Mesenchymal stem cell (in vitro differentiated cells and primary cell): ENCODE measurements at regions not wholly inside any gene's neighbourhood (a gene's known extent, or its start where the extent isn't known, plus 50 kb on each side); places are given as distances from the start of the nearest gene placed in this dataset.

Source experiments
- DNase-seq: peaks from one replicate; pipeline ENCODE4 v3.0.0-alpha.2; 2013
- H2AFZ ChIP-seq: one replicate; pipeline ENCODE4 v1.6.1; 2013; ENCODE audit warnings: low read depth, mild to moderate bottlenecking, control low read depth, inconsistent platforms, low read length, moderate library complexity
- H2AK5ac ChIP-seq: 2 replicates; pipeline ENCODE4 v1.6.1; 2013; ENCODE audit warnings: low read length, moderate library complexity, mild to moderate bottlenecking, inconsistent platforms; ENCODE audit not compliant: severe bottlenecking
- H2BK120ac ChIP-seq: one replicate; pipeline ENCODE4 v1.6.1; 2013; ENCODE audit warnings: low read depth, mild to moderate bottlenecking, inconsistent platforms, low read length, moderate library complexity
- H2BK12ac ChIP-seq, 2 experiments: one replicate each; pipeline ENCODE4 v1.6.1; 2013; ENCODE audit warnings: inconsistent platforms in 2 of 2, low read length in 2 of 2, mild to moderate bottlenecking in 2 of 2, moderate library complexity in 2 of 2, control low read depth in 1 of 2
- H2BK15ac ChIP-seq: one replicate; pipeline ENCODE4 v1.6.1; 2013; ENCODE audit warnings: mild to moderate bottlenecking, low read depth, inconsistent platforms; ENCODE audit not compliant: poor library complexity, severe bottlenecking
- H2BK5ac ChIP-seq: 2 replicates; pipeline ENCODE4 v1.6.1; 2013; ENCODE audit warnings: low read depth, mild to moderate bottlenecking, low read length, control low read depth, inconsistent platforms; ENCODE audit not compliant: poor library complexity, severe bottlenecking
- H3K14ac ChIP-seq, 2 experiments: one replicate each; pipeline ENCODE4 v1.6.1; 2013; ENCODE audit warnings: inconsistent platforms in 2 of 2, low read length in 2 of 2, control low read depth in 1 of 2, mild to moderate bottlenecking in 1 of 2, moderate library complexity in 1 of 2
- H3K18ac ChIP-seq, 2 experiments: one replicate each; pipeline ENCODE4 v1.6.1; 2013; ENCODE audit warnings: inconsistent platforms in 2 of 2, low read length in 2 of 2, control low read depth in 1 of 2, low read depth in 1 of 2, mild to moderate bottlenecking in 1 of 2
- H3K23ac ChIP-seq, 2 experiments: one replicate each; pipeline ENCODE4 v1.6.1; 2013; ENCODE audit warnings: inconsistent platforms in 2 of 2, low read length in 2 of 2, mild to moderate bottlenecking in 2 of 2, moderate library complexity in 2 of 2, control low read depth in 1 of 2
- H3K27ac ChIP-seq: 2 replicates; pipeline ENCODE4 v1.5.1; 2013; ENCODE audit warnings: mild to moderate bottlenecking, moderate library complexity, low read length, control low read depth, inconsistent platforms; ENCODE audit not compliant: poor library complexity, severe bottlenecking
- H3K27me3 ChIP-seq, 2 experiments: 2 replicates each; pipeline versions ENCODE4 v1.6.1 to v1.7.0; 2013; ENCODE audit warnings: low read length in 2 of 2, mild to moderate bottlenecking in 2 of 2, moderate library complexity in 2 of 2, control low read depth in 1 of 2, inconsistent platforms in 1 of 2; ENCODE audit not compliant: control insufficient read depth in 1 of 2, insufficient read depth in 1 of 2
- H3K36me3 ChIP-seq, 2 experiments: 2 replicates each; pipeline versions ENCODE4 v1.6.1 to v1.7.0; 2013; ENCODE audit warnings: low read length in 2 of 2, control low read depth in 1 of 2, inconsistent platforms in 1 of 2, low read depth in 1 of 2, mild to moderate bottlenecking in 1 of 2; ENCODE audit not compliant: insufficient read depth in 2 of 2, control insufficient read depth in 1 of 2
- H3K4ac ChIP-seq, 2 experiments: one replicate each; pipeline ENCODE4 v1.6.1; 2013; ENCODE audit warnings: inconsistent platforms in 2 of 2, low read length in 2 of 2, mild to moderate bottlenecking in 2 of 2, moderate library complexity in 2 of 2, control low read depth in 1 of 2, low read depth in 1 of 2
- H3K4me1 ChIP-seq: 2 replicates; pipeline ENCODE4 v1.6.1; 2013; ENCODE audit warnings: low read depth, low read length, control low read depth; ENCODE audit not compliant: control insufficient read depth, insufficient read depth
- H3K4me2 ChIP-seq: 2 replicates; pipeline ENCODE4 v1.6.1; 2013; ENCODE audit warnings: low read length, mild to moderate bottlenecking, inconsistent platforms; ENCODE audit not compliant: poor library complexity, severe bottlenecking
- H3K4me3 ChIP-seq, 2 experiments: 2 replicates each; pipeline versions ENCODE4 v1.5.1 to v1.7.0; 2013; ENCODE audit warnings: low read length in 2 of 2, mild to moderate bottlenecking in 2 of 2, control low read depth in 1 of 2, low read depth in 1 of 2; ENCODE audit not compliant: insufficient read depth in 1 of 2
- H3K79me1 ChIP-seq: replicated peaks from 2 replicates; pipeline ENCODE4 v1.6.1; 2013; ENCODE audit warnings: mild to moderate bottlenecking, control low read depth, low read length, inconsistent platforms; ENCODE audit not compliant: poor library complexity, severe bottlenecking
- H3K9ac ChIP-seq: 2 replicates; pipeline ENCODE4 v1.7.0; 2013; ENCODE audit warnings: mild to moderate bottlenecking, low read length, moderate library complexity
- H3K9me3 ChIP-seq: 2 replicates; pipeline ENCODE4 v1.7.0; 2013; ENCODE audit warnings: mild to moderate bottlenecking, low read length; ENCODE audit not compliant: control insufficient read depth
- H4K8ac ChIP-seq: one replicate; pipeline ENCODE4 v1.6.1; 2013; ENCODE audit warnings: inconsistent platforms, mild to moderate bottlenecking, low read length, moderate library complexity
- H4K91ac ChIP-seq: one replicate; pipeline ENCODE4 v1.6.1; 2013; ENCODE audit warnings: mild to moderate bottlenecking, low read length, inconsistent platforms
- WGBS: methylation state at CpG from one replicate; pipeline ENCODE4 v1.1.7; 2013; ENCODE audit warnings: mixed read lengths; 5-methylcytosine and 5-hydroxymethylcytosine counted together

DNA sequence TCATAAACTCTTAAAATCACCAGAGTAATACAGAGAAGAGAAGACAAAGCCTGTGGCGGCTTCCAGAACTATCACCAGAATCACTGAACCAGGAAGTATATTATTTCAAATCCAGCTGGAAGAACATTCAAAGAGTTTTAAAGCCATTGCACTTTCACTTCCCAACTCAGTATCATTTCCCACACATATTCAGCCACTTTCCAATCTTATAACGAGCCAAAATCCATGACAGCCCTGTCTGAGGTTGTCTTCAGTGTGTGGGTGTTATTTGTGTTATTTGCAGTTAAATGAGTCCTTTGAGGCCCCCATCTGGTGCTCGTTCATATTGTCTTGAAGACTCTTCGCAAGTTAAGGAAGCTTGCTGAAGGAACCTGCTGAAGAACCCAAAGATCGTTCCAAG lies 559.9 kb downstream of the TSN start:
- 69% methylated on average over 5 of the region's 5 CpGs for WGBS
- H2BK12ac ChIP-seq: no peak overlapping the region
- no peak overlapping the region for H4K8ac ChIP-seq
- H3K14ac ChIP-seq: no peak overlapping the region
- H3K36me3 ChIP-seq: no peaks in the 10 kb centered on the region
- H3K4ac ChIP-seq: no peak overlapping the region
- H3K9ac ChIP-seq: no peak overlapping the region
- no peak overlapping the region for H3K23ac ChIP-seq
- no peaks in the 10 kb centered on the region for H3K9me3 ChIP-seq
- no peak for DNase-seq
- H3K27ac ChIP-seq: no peak overlapping the region
- H3K18ac ChIP-seq: no peak overlapping the region
- H2BK120ac ChIP-seq: no peak overlapping the region
- no peak overlapping the region for H3K4me3 ChIP-seq
- no peak overlapping the region for H3K4me2 ChIP-seq
- no peak overlapping the region for H4K91ac ChIP-seq
- no peak overlapping the region for H2BK5ac ChIP-seq
- no peaks in the 10 kb centered on the region for H3K4me1 ChIP-seq
- no peaks in the 10 kb centered on the region for H3K79me1 ChIP-seq
- no peaks in the 10 kb centered on the region for H3K27me3 ChIP-seq
- no peak overlapping the region for H2AFZ ChIP-seq
- no peak overlapping the region for H2AK5ac ChIP-seq
- H2BK15ac ChIP-seq: no peak overlapping the region

DNA sequence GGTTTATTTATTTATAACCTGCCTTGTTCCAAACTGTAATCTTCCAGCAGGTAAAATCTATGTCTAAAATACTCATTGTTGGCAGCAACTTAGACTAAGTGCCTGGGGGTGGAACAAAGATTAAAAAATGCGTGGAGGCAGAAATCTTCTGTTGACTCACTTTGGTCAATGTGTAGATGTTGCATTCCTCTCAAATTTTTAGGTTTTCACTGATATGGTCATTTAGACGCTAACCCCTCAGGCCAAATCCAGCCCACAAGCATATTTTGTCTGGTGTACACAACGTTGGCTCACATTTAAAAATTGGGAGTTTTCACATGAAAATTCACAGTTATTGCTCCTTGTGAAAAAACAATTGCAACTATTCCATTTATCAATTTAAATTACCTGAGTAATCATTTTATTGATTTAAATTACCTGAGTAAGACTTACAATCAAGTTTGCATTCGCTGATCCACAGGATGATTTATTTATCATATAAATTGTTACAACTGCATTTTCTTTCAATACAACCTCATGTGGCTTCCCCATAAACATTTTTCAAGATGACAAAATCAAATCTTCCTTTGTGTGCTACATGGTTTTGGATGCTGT lies 564.2 kb downstream of the TSN start:
- H3K18ac ChIP-seq: no peak overlapping the region
- H3K4me3 ChIP-seq: no peak overlapping the region
- H3K79me1 ChIP-seq: no peaks in the 10 kb centered on the region
- H3K27me3 ChIP-seq: no peaks in the 10 kb centered on the region
- no peak overlapping the region for H3K23ac ChIP-seq
- no peaks in the 10 kb centered on the region for H3K4me1 ChIP-seq
- H3K14ac ChIP-seq: no peak overlapping the region
- H3K27ac ChIP-seq: no peak overlapping the region
- H3K4me2 ChIP-seq: no peak overlapping the region
- H2BK12ac ChIP-seq: no peak overlapping the region
- no peak overlapping the region for H4K8ac ChIP-seq
- no peaks in the 10 kb centered on the region for H3K36me3 ChIP-seq
- no peak overlapping the region for H3K9ac ChIP-seq
- no peaks in the 10 kb centered on the region for H3K9me3 ChIP-seq
- DNase-seq: no peak
- H3K4ac ChIP-seq: no peak overlapping the region
- H2AK5ac ChIP-seq: no peak overlapping the region
- WGBS: 81% methylated on average over 3 of the region's 4 CpGs
- no peak overlapping the region for H2BK120ac ChIP-seq
- H2BK15ac ChIP-seq: no peak overlapping the region
- no peak overlapping the region for H2BK5ac ChIP-seq
- no peak overlapping the region for H4K91ac ChIP-seq
- no peak overlapping the region for H2AFZ ChIP-seq

DNA sequence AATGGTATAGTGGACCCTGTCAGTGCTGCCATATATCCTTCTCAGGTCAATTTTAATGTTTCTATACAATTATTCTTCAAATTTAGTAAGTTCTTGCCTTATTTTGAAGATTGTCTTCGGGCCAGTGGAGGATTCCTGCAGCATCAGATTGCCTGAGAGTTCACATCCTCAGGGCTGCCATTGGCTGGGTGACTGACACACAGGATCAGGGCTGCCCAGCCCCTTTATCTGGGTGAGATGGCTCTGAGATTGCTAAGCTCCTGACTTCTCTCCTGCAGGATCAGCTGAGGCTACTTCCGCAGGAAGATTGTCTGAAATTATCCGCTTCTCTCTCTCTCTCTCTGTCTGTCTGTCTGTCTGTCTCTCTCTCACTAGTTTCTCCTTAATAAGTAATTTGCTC lies 567.4 kb downstream of the TSN start:
- Histone ChIP-seq H3K9ac (no peak overlapping the region), H2BK5ac (no peak overlapping the region), H3K14ac (no peak overlapping the region), H3K79me1 (no peaks in the 10 kb centered on the region), H3K27ac (no peak overlapping the region), H4K8ac (no peak overlapping the region), H3K27me3 (no peaks in the 10 kb centered on the region), H2BK120ac (no peak overlapping the region), H3K4me1 (no peaks in the 10 kb centered on the region), H3K4me2 (no peak overlapping the region), H2BK15ac (no peak overlapping the region), H3K36me3 (no peaks in the 10 kb centered on the region), H2AK5ac (no peak overlapping the region), H2BK12ac (no peak overlapping the region), H3K18ac (no peak overlapping the region), H3K23ac (no peak overlapping the region), H3K9me3 (no peaks in the 10 kb centered on the region), H2AFZ (no peak overlapping the region), H3K4me3 (no peak overlapping the region), H3K4ac (no peak overlapping the region), H4K91ac (no peak overlapping the region)
- DNase-seq: no peak
- 72% methylated on average over 3 of the region's 3 CpGs for WGBS

DNA sequence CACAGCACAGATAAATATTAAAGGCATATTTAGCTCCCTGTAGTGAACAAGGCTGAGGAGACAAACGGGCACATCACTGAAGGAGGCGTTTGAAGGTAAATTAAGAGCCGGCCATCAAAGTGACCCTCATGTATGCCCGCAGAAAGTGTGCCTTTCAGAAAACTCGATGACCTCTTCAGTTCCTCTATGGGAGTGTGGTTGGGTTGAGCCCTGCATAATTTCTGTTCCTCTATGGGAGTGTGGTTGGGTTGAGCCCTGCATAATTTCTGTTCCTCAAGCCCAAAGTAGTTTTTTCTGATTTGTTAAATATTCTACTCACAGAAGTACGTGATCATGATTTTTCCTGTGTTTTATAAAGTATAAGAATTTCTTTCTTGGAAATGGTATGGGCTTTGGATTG lies 568.5 kb downstream of the TSN start:
- Histone ChIP-seq H3K4me3 (no peak overlapping the region), H2BK12ac (no peak overlapping the region), H3K27me3 (no peaks in the 10 kb centered on the region), H2AK5ac (no peak overlapping the region), H3K27ac (no peak overlapping the region), H2BK15ac (no peak overlapping the region), H3K14ac (no peak overlapping the region), H3K79me1 (no peaks in the 10 kb centered on the region), H3K23ac (no peak overlapping the region), H3K9me3 (no peaks in the 10 kb centered on the region), H3K18ac (no peak overlapping the region), H3K4ac (no peak overlapping the region), H2AFZ (no peak overlapping the region), H4K91ac (no peak overlapping the region), H4K8ac (no peak overlapping the region), H2BK120ac (no peak overlapping the region), H3K4me2 (no peak overlapping the region), H3K4me1 (no peaks in the 10 kb centered on the region), H3K9ac (no peak overlapping the region), H2BK5ac (no peak overlapping the region), H3K36me3 (no peaks in the 10 kb centered on the region)
- WGBS: 75% methylated on average over 6 of the region's 6 CpGs
- no peak for DNase-seq
